IPS-20b (cell line): ENCODE measurements at regions not wholly inside any gene's neighbourhood (a gene's known extent, or its start where the extent isn't known, plus 50 kb on each side); places are given as distances from the start of the nearest gene placed in this dataset.

Source experiments
- H3K27ac ChIP-seq: one replicate; pipeline ENCODE4 v1.5.1; 2013; ENCODE audit warnings: low read length
- H3K27me3 ChIP-seq: 2 replicates; pipeline ENCODE4 v1.6.1; 2013; ENCODE audit warnings: mild to moderate bottlenecking, low read length, inconsistent platforms; ENCODE audit not compliant: insufficient read depth
- H3K36me3 ChIP-seq: 2 replicates; pipeline ENCODE4 v1.6.1; 2013; ENCODE audit warnings: low read depth, mild to moderate bottlenecking, inconsistent platforms, low read length, moderate library complexity; ENCODE audit not compliant: insufficient read depth
- H3K4me1 ChIP-seq: 2 replicates; pipeline ENCODE4 v1.6.1; 2013; ENCODE audit warnings: mild to moderate bottlenecking, control low read depth, inconsistent platforms, low read length, moderate library complexity; ENCODE audit not compliant: insufficient read depth
- H3K4me3 ChIP-seq: 2 replicates; pipeline ENCODE4 v1.5.1; 2013; ENCODE audit warnings: mild to moderate bottlenecking, low read length, inconsistent platforms
- H3K9ac ChIP-seq: 2 replicates; pipeline ENCODE4 v1.6.1; 2013; ENCODE audit warnings: low read depth, mild to moderate bottlenecking, inconsistent platforms, low read length, moderate library complexity
- H3K9me3 ChIP-seq: 2 replicates; pipeline ENCODE4 v1.6.1; 2013; ENCODE audit warnings: mild to moderate bottlenecking, low read depth, low read length, inconsistent platforms; ENCODE audit not compliant: insufficient read depth

DNA sequence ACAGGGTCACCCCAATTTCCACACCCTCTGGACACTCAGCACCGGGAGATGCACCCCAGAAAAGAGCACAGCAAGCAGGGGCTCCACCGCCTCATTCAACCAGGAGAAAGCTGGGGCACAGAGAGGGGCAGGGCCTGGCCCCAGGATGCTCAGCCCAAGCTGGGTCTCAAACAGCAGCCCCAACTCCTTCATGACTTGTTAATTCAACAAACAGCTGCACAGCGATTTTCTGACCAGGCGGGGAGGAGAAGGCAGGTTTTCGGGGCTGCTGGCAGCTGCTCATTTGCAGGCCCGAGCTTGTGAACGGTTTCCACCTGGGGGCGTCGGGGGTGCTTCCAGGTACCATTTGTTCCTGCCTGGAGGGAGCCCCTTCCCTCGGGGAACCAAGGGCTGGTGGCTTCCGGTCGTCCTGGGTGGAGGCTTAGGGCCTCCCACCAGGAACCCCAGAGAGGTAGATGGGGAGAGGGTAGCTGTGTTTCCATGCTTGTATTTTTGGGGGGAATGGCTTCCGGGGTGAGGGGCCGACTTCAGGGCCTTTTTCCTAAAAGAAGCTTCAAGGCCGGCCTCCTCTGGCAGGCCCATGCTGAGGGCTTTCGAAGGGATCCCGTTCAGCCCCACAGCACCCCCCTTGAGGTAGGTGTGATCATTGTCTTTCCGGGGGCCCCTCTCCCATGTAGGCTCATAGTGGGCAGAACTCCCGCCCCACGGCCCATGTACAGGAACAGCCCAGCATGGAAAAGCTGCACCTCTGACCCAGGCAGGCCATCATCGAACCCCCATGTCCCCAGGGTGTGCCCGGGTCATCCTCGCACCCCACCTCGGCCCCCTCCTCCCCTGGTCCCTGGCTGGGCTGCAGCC lies 191.6 kb upstream of the GSE1 start:
- H3K4me3 ChIP-seq = no peak overlapping the region

GRCh38 chr16:85422196-85422631 lies 190.9 kb upstream of the GSE1 start:
- peaks cover 3% of the 10 kb centered on the region; the same call in 1 of the 2 replicates for H3K4me1 ChIP-seq
- no peak overlapping the region for H3K9ac ChIP-seq
- H3K36me3 ChIP-seq = no peaks in the 10 kb centered on the region
- no peaks in the 10 kb centered on the region for H3K27me3 ChIP-seq
- no peak overlapping the region for H3K27ac ChIP-seq
- no peaks in the 10 kb centered on the region for H3K9me3 ChIP-seq
- no peak overlapping the region for H3K4me3 ChIP-seq

More for the DNA sequence above, 191.6 kb upstream of the GSE1 start:
- H3K9me3 ChIP-seq = no peaks in the 10 kb centered on the region
- no peaks in the 10 kb centered on the region for H3K36me3 ChIP-seq
- H3K27ac ChIP-seq = no peak overlapping the region
- H3K4me1 ChIP-seq = peaks cover 3% of the 10 kb centered on the region; the same call in 1 of the 2 replicates
- no peaks in the 10 kb centered on the region for H3K27me3 ChIP-seq
- H3K9ac ChIP-seq = no peak overlapping the region

DNA sequence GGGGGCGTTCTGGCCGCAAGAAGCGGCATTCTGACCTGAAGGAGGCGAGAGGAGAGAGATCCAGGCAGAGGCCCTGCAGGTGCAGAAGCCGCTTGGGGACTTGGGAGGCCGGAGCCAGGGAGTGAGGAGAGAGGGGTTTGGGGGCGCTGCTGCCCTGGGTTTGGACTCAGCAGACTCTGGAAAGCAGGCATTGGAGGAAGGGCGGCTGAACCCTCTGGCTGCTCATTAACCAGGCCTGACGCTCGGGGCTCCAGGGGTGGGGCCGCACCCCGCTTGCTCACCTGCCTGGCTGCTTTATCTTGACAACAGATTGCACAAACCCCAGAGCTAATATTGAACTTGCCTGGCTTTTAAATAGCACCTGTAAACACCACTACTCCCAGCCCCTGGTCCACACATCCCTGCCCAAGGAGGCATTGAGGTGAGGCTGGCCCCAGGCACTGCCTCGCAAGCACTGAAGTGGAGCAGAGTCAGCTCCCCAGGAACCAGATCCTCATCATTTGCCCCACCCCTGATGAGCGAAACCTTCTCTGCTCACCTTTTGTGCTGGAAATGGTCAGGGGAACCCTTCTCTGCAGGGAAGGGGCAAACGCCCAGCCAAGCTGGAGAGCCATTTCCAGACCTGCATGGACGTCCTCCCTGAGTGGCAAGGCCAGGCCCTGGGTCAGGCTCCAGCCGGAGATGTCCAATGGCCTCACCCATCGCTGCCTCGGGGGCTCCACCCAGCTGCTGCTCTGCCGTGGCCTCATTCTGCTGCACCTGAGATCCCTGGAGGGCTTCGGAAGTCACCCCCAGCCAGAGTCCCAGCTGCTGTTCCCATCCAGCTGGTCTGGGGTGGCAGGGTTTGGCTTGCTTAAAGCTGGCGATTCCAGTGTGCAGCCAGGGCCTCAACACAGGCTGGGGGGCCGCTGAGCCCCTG lies 190.2 kb upstream of the GSE1 start:
- no peak overlapping the region for H3K4me3 ChIP-seq

DNA sequence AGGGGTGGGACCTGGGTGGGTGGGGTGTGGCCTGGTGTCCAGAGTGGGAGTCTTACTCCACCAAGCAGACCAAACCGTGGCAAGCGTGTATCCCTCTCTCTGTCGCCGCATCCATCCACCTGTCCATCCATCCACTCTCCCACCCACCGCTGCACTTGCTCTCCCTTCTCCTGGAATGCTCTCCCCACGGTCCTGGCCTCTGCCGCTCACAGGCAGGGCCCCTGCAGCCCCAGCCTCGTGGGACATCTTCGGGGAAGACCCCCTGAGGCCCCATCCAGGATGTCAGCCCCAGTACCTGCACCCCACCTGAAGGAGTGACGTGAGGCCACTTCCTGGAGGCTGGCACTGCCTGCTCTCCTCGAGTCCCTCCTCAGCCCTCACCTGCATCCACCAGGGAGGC lies 189.5 kb upstream of the GSE1 start:
- Histone ChIP-seq H3K9ac (no peak overlapping the region), H3K4me1 (peaks cover 3% of the 10 kb centered on the region; the same call in 1 of the 2 replicates), H3K27me3 (no peaks in the 10 kb centered on the region), H3K4me3 (no peak overlapping the region), H3K9me3 (no peaks in the 10 kb centered on the region), H3K36me3 (no peaks in the 10 kb centered on the region), H3K27ac (no peak overlapping the region)

More for the DNA sequence above, 190.2 kb upstream of the GSE1 start:
- Histone ChIP-seq H3K27ac (no peak overlapping the region), H3K9ac (no peak overlapping the region), H3K4me1 (peaks cover 3% of the 10 kb centered on the region; the same call in 1 of the 2 replicates), H3K36me3 (no peaks in the 10 kb centered on the region), H3K27me3 (no peaks in the 10 kb centered on the region), H3K9me3 (no peaks in the 10 kb centered on the region)

DNA sequence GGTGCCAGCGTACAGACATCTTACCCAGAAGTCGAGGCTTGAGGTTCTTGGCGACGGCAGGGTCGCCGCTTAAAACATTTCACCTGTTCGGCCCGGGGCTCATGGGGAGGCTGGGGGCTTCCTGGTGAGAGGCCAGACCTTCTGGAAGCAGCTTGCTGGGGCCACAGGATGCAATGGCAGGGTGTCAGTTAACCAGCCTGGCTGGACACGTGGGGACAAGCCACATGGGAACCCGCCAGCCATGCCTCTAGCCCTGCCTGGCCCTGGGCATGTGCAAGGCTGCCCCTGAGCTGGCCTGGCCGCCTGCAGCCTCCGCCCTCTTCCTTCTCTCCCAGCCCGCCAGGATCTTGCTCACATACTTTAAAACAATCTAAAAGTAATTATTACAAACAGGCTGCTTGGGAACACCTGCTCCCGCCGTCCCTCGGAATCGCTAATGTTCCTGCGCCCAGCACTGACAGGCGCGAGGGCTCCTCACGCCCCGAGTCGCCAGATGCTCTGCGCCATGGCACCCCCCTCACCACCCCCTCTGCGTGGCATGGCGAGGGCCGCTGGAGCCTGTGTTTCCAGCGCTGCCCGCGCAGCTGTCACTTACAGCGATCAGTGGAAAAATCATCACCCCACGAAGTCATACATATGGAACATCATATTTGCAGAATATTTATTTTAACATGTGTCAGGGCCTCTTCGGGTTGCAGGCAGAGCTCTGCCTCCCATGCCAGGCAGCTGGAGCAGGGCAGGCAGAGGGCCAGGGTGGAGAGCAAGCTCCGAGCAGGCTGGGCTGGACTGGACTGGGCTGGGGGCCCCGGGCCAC lies 188.7 kb upstream of the GSE1 start:
- H3K9me3 ChIP-seq = no peaks in the 10 kb centered on the region
- H3K36me3 ChIP-seq = no peaks in the 10 kb centered on the region
- H3K4me1 ChIP-seq = peaks cover 3% of the 10 kb centered on the region; the same call in 1 of the 2 replicates
- no peaks in the 10 kb centered on the region for H3K27me3 ChIP-seq
- H3K27ac ChIP-seq = no peak overlapping the region
- H3K9ac ChIP-seq = no peak overlapping the region
- no peak overlapping the region for H3K4me3 ChIP-seq

DNA sequence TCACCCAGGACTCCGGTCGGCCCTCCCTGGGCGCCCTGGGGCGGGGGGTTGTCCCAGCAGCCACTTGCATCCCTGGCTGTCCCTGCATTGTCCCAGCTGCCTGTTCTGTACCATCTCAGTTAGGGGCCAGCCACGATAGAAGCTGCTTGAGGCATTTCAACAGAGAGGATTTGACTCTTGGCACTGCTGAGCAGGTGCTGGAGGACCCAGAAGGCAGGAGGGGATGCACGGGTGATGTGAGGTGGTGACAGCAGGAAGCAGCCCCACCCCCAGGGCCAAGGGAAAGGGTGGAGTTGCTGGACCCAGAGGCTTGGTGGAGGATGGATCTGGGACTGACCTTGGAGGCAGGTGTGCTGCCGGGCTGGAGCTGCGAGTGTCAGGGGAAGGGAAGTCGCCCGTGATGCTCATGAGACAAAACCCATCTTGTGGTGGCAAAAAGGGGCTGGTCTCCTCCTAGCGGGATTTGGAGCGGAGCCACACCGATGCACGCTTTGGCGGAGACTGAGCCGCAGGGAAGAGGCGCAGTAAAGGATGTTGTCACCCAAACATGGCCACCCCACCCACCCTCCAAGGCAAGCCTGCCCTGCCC lies 188.0 kb upstream of the GSE1 start:
- H3K9ac ChIP-seq = no peak overlapping the region
- no peaks in the 10 kb centered on the region for H3K36me3 ChIP-seq
- no peak overlapping the region for H3K27ac ChIP-seq
- no peaks in the 10 kb centered on the region for H3K27me3 ChIP-seq
- peaks cover 3% of the 10 kb centered on the region; the same call in 1 of the 2 replicates for H3K4me1 ChIP-seq
- no peaks in the 10 kb centered on the region for H3K9me3 ChIP-seq
- H3K4me3 ChIP-seq = no peak overlapping the region

GRCh38 chr16:85426806-85427205 lies 186.3 kb upstream of the GSE1 start:
- Histone ChIP-seq H3K36me3 (no peaks in the 10 kb centered on the region), H3K27me3 (no peaks in the 10 kb centered on the region), H3K4me1 (peaks cover 3% of the 10 kb centered on the region; the same call in 1 of the 2 replicates), H3K9ac (no peak overlapping the region), H3K27ac (no peak overlapping the region), H3K4me3 (no peak overlapping the region), H3K9me3 (no peaks in the 10 kb centered on the region)

DNA sequence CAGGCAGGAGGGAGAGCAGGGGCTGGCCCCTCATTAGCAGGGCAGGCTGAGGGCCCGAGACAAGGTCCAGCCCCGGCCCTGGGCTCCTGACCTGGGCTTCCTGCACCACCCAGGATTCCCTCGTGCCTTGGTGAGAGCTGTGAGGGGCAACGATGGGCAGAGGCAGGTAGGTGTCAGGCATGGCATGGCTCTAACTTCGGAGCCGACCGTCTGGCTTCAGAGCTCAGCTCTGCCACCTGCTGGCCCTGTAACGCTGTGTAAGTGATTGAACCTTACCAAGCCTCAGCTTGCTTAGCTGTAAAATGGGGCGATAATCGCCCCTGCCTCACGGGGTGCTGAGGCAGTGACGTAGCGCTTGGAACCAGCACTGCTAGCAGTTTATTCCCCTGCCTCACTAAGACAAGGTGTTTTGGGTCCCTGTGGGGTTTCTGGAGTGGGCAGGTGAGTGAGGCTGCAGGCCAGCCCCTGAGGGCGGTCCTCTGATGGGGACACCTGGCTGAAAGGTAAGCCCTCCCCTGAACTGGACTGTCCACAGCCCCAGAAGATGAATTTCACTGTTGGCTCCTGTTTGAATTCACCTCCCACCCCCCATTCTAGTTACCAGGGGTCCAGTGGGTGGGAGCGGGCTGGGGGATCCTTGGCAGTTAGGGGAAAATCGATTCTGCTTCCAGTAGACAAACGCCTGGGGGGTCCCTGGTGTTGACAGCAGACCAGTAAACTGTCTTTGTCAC lies 184.8 kb upstream of the GSE1 start:
- H3K9me3 ChIP-seq = no peaks in the 10 kb centered on the region
- no peaks in the 10 kb centered on the region for H3K4me1 ChIP-seq
- no peaks in the 10 kb centered on the region for H3K27me3 ChIP-seq
- no peak overlapping the region for H3K4me3 ChIP-seq
- no peak overlapping the region for H3K9ac ChIP-seq
- H3K36me3 ChIP-seq = no peaks in the 10 kb centered on the region
- H3K27ac ChIP-seq = no peak overlapping the region

DNA sequence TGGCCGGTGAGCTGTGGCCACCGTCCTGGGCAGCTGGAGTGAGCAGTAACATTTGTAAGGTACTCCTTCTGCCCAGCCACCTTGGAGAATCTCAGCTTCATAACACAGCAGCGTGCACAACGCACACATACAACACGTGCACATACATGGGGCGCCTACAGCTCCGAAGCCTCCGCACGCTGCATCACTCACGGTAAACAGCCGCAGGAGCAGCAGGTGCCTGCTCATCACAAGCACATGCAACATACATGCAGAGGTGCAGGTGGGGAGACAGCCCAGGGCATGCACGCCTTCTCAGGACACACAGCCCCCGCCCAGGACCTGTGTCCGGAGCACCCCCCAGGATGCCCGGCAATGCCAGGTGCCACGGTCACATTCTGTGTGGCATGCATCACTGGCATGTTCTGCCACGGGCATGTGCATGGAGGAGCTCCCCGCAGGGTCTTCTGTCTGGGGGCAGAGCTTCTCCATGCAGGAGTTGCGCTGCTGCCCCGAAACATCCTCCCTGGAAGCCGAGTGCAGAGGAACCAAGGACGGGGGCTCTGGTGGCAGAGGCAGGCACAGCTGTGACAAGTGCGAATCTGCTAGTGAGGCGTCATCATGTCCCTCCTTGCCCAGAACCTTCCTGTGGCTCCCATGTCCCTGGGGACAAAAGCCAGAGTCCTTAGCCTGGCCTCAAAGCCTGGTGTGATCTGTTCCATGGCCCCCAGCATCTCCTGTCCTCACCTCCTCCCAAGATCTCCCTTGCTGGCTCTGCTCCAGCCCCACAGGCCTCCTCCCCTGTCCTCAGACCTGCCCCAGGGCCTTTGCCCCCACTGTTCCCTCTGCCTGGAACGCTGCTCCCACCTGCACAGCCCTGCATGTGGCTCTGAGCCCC lies 184.0 kb upstream of the GSE1 start:
- H3K36me3 ChIP-seq = no peaks in the 10 kb centered on the region
- no peaks in the 10 kb centered on the region for H3K9me3 ChIP-seq
- no peaks in the 10 kb centered on the region for H3K27me3 ChIP-seq
- H3K9ac ChIP-seq = no peak overlapping the region
- H3K27ac ChIP-seq = no peak overlapping the region
- no peak overlapping the region for H3K4me3 ChIP-seq
- H3K4me1 ChIP-seq = no peaks in the 10 kb centered on the region
